ENCODE measurements at regions not wholly inside any gene's neighbourhood (a gene's known extent, or its start where the extent isn't known, plus 50 kb on each side); places are given as distances from the start of the nearest gene placed in this dataset.
"Not testable (repeated sequence)": the region's sequence is repeated elsewhere in the genome, so short reads cannot be mapped to it uniquely, and the experiment has no call there.

GRCh38 chr17:33862772-33863602 is 392.1 kb upstream of the CCL2 start:
- DNase-seq, result no peak

DNA sequence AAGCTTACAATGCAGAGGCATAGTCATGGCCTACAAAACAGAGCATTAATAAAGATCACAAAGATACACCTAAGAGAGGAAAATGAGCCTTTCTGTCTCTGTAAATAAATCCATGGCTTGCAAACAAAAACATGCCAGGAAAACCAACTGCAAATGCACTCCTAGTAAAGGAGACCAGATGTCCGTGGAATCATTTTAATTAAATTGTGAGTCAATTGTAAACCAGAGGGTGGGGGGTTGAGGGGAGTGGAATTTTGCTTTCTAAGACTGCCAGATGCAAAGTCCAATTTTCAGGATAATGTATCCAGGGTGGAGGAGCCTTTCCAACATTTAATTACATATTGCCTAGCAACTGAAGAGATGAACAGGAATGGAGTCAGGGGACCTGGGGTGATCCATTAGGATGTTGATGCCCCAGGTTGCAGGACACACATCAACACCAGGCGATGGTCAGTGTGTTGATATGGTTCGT is 390.3 kb upstream of the CCL2 start:
- DNase-seq, result no peak

- no peak for DNase-seq
Measured at GRCh38 chr17:33868899-33869298, 386.2 kb upstream of the CCL2 start.

- DNase-seq, result no peak
Measured at GRCh38 chr17:33870936-33871335, 384.1 kb upstream of the CCL2 start.

- DNase-seq, result no peak
Measured at GRCh38 chr17:33871720-33872540, 383.2 kb upstream of the CCL2 start.

GRCh38 chr17:33873201-33873617 is 381.9 kb upstream of the CCL2 start:
- no peak for DNase-seq

- no peak for DNase-seq
Measured at GRCh38 chr17:33874617-33875060, 380.4 kb upstream of the CCL2 start.

- no peak for DNase-seq
Measured at GRCh38 chr17:33875973-33876372, 379.1 kb upstream of the CCL2 start.

- not testable (repeated sequence) for DNase-seq
Measured at GRCh38 chr17:33882273-33882672, 372.8 kb upstream of the CCL2 start.

DNA sequence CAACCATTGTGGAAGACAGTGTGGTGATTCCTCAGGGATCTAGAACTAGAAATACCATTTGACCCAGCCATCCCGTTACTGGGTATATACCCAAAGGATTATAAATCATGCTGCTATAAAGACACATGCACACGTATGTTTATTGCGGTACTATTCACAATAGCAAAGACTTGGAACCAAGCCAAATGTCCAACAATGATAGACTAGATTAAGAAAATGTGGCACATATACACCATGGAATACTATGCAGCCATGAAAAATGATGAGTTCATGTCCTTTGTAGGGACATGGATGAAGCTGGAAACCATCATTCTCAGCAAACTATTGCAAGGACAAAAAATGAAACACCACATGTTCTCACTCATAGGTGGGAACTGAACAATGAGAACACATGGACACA is 372.4 kb upstream of the CCL2 start:
- not testable (repeated sequence) for DNase-seq

DNA sequence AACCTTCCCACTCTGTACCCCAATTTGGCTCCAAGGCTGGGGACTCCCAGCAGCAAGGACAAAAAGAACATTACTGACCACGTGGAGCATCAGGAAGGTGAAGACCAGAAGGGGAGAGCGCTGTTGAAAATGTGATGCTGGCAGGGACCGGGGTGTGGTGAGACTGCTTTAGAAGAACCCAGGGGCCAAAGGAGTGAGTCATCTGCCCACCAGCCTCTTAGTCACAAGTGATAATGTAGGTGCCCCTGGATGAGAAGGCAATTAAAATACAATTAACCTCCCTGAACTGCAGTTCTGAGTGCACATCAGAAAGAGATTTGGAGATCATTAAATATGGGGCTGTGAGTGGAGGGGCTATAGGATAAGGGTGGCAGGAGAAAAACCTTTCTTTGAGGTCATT is 366.6 kb upstream of the CCL2 start:
- no peak for DNase-seq

DNA sequence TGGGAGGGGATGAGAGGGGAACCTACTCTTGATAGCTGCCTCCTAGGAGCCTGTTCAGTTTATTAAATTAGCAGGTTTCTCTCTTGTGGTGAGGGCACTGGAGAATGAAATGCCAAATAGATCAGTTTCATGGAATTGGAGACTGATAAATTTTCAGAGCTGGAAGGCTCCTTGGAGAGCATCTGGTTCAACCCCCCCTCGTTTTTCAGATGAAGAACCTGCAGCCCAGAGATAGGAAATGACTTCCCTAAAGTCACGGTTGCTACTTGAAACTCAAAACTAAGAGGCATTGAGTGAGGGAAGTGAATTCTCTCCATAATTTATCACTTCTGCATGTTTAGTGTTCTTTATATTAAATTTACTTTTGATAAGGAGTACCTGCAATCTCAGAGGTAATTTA is 366.0 kb upstream of the CCL2 start:
- no peak for DNase-seq

DNA sequence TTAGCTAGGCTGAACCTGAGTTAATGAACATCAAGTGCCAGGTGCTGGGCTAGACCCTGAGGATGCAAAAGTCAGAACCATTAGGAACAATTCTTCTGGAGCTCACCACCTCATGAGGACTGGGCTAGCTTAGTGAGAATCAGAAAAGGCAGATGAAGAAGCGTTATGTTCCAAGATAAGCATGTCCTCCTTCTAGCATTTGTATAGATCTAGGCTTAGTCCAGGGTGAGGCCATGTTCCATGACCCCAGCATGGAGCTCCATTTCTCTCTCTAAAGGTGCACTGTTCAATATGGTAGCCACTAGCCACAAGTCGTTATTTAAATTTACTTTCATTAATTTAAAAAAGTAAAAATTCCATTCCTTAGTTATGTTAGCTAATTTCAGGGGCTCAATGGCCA is 365.3 kb upstream of the CCL2 start:
- no peak for DNase-seq

DNA sequence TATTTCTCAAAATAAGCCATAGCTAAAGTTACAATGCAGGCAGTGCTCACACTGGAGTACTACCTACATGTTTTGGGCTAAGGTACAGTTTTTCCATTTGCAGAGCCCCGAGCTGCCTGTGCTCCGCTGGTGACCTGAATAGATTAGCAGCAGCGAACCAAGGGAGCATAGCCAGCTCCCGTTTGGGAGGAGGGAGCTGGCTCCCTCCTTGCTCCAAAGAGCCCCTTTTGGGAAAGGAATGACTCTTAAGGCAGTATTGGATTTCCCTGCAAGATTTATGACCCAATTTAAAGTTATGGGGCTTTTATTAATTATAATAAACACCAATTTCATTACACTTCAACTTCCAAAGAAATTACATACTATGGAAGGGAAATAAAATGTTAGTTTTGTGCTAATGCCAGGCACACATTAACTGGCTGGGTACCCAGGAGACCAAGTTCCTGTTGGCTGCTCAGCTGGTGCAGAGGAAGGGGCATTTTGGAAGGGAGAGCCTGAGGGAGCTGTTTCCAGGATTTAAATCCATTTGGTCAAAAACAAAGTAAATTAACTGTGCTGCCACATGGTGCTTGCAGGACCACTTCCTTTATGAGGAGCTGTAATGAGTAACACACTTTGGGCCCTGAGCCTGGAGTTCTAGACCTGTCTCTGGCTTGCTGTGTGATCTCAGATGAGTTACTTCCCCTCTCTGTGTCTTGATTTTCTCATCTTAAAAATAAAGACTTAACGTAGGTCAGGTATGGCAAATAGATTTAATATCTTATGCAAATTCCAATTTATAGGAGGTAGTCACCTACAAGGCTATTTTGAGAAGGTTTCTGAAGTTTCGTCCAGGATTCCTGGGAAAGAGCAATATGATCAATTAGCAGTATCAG is 362.1 kb upstream of the CCL2 start:
- no peak for DNase-seq

DNA sequence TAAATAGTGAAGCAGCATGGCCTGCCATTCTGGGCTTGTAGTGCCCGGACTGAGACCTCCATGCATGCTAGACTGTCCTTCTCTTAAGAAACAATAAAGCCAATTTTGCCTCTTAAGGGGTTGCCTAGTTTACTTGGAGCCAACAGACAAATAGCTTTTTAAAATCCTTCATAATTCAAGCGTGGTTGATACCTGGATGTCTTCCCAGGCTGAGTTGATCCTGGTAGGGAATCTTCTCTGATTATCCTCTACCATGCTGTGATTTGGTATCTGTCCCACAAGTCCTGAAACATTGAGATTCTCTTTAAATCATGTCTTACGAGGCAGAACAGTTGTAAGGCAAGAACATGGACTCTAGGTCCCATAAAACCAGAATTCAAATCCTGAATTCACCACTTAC is 359.6 kb upstream of the CCL2 start:
- DNase-seq, result no peak

- no peak for DNase-seq
Measured at GRCh38 chr17:33896263-33896662, 358.8 kb upstream of the CCL2 start.

- DNase-seq, result no peak
Measured at GRCh38 chr17:33901085-33901484, 354.0 kb upstream of the CCL2 start.

- DNase-seq, result no peak
Measured at GRCh38 chr17:33902901-33903449, 352.1 kb upstream of the CCL2 start.

- DNase-seq, result no peak
Measured at GRCh38 chr17:33904476-33904875, 350.6 kb upstream of the CCL2 start.

- DNase-seq, result no peak
Measured at GRCh38 chr17:33905338-33905800, 349.7 kb upstream of the CCL2 start.

DNA sequence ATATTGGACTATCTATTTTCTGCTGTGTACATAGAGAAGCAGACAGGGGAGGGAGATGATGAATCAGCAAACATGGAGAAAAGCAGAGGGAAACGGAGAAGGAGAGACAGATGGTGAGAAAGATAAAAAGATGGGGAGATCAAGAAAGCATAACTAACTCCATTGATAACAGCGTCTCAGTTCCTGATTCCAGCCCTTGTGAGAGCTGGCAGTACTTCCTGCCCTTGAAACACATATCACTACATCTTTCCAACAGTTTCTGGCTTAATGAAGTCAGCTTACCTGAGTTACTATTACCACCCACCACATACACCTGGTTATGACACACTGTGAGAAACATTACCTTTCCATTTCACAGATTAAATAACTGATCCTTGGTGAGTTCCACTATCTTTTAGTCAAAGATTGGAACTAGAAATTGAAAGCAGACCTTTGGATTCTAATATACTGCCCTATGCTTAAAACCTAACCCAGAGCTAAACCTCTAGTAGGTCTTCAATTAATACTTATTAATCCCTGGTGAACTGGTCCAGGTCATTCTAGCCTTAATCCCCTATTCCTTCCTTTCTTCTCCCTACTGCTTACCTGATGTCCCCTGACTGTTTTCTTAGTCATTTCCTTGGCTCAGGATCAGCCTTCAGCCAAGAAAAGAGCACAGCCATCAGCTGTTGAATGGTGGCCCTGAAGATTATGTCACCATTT is 346.6 kb upstream of the CCL2 start:
- DNase-seq, result no peak
